ENCODE measurements at regions not wholly inside any gene's neighbourhood (a gene's known extent, or its start where the extent isn't known, plus 50 kb on each side); places are given as distances from the start of the nearest gene placed in this dataset.

GRCh38 chr14:26872515-26873361, 274.9 kb upstream of the NOVA1 start:
- intact Hi-C loops (cut with micrococcal nuclease; ENCODE audit: unreplicated experiment): no loop called here
- H3K4me1 ChIP-seq (ENCODE audit: control insufficient read depth, insufficient read depth, low read length): no peaks in the 10 kb centered on the region
- ChIA-PET POLR2A (no interaction called here), CTCF (no interaction called here)
- H3K27ac ChIP-seq (ENCODE audit: low read length): no peak overlapping the region
- no peaks in the 10 kb centered on the region for H3K36me3 ChIP-seq (ENCODE audit: control insufficient read depth, insufficient read depth, low read length)
- ATAC-seq: no peak
- no peaks in the 10 kb centered on the region for H3K9me3 ChIP-seq (ENCODE audit: control insufficient read depth, insufficient read depth, low read depth, low read length)
- H3K27me3 ChIP-seq (ENCODE audit: control insufficient read depth, insufficient read depth, low read length): no peaks in the 10 kb centered on the region
- no peak overlapping the region for H3K4me3 ChIP-seq (ENCODE audit: low read depth in 2 of 2, low read length in 2 of 2)
- in situ Hi-C loops (cut with HindIII; ENCODE audit: low pct_unique_long_range_greater_than_20kb, low sequenced_read_pairs): no loop called here
- BruUV-seq (replicated peaks): no TSS peak
- TF ChIP-seq TCF7L2 (IDR thresholded peaks at IDR 0.05; ENCODE audit: low read depth, low read length) (no peak), POLR2AphosphoS5 (IDR thresholded peaks at IDR 0.05; ENCODE audit: low read depth, low read length) (no peak), SIN3A (IDR thresholded peaks at IDR 0.05; ENCODE audit: borderline replicate concordance, insufficient read depth, low read depth, low read length) (no peak), CTCF (IDR thresholded peaks at IDR 0.05) (no peak)
- no peak for DNase-seq (ENCODE audit: low read depth, low spot score)

GRCh38 chr14:26873362-26873960, 275.6 kb upstream of the NOVA1 start:
- ChIA-PET POLR2A (no interaction called here), CTCF (no interaction called here)
- intact Hi-C loops (cut with micrococcal nuclease; ENCODE audit: unreplicated experiment): no loop called here
- BruUV-seq (replicated peaks): no TSS peak
- ATAC-seq (no peak), DNase-seq (ENCODE audit: low read depth, low spot score) (no peak)
- in situ Hi-C loops (cut with HindIII; ENCODE audit: low pct_unique_long_range_greater_than_20kb, low sequenced_read_pairs): no loop called here
- TF ChIP-seq TCF7L2 (IDR thresholded peaks at IDR 0.05; ENCODE audit: low read depth, low read length) (no peak), REST (IDR thresholded peaks at IDR 0.05; ENCODE audit: insufficient read depth in 1 of 2, low read depth in 2 of 2, low read length in 1 of 2) (no peak), SIN3A (IDR thresholded peaks at IDR 0.05; ENCODE audit: borderline replicate concordance, insufficient read depth, low read depth, low read length) (no peak), POLR2AphosphoS5 (IDR thresholded peaks at IDR 0.05; ENCODE audit: low read depth, low read length) (no peak), CTCF (IDR thresholded peaks at IDR 0.05) (no peak)
- Histone ChIP-seq H3K36me3 (ENCODE audit: control insufficient read depth, insufficient read depth, low read length) (no peaks in the 10 kb centered on the region), H3K27me3 (ENCODE audit: control insufficient read depth, insufficient read depth, low read length) (no peaks in the 10 kb centered on the region), H3K4me1 (ENCODE audit: control insufficient read depth, insufficient read depth, low read length) (no peaks in the 10 kb centered on the region), H3K27ac (ENCODE audit: low read length) (no peak overlapping the region), H3K9me3 (ENCODE audit: control insufficient read depth, insufficient read depth, low read depth, low read length) (no peaks in the 10 kb centered on the region), H3K4me3 (ENCODE audit: low read depth in 2 of 2, low read length in 2 of 2) (no peak overlapping the region)
